Astrocyte (in vitro differentiated cells and primary cell): ENCODE measurements at regions not wholly inside any gene's neighbourhood (a gene's known extent, or its start where the extent isn't known, plus 50 kb on each side); places are given as distances from the start of the nearest gene placed in this dataset.
A peak's percentile ranks its signal among the peaks of the same experiment; 100 is the strongest.

Experiments used
- DNase-seq: peaks from one replicate; pipeline ENCODE4 v3.0.0-alpha.2; 2010; ENCODE audit warnings: low read depth
- FAIRE-seq: peaks from 2 replicates; lab custom pipeline; 2011; peaks lifted over from hg19 to GRCh38; lab: Jason Lieb, UNC
- H2AFZ ChIP-seq: 2 replicates; pipeline ENCODE4 v1.6.0; 2012; ENCODE audit warnings: low read depth, low read length, inconsistent platforms
- H3K27ac ChIP-seq: 2 replicates; pipeline ENCODE4 v1.5.1; 2011; ENCODE audit warnings: low read depth, low read length, inconsistent platforms
- H3K27me3 ChIP-seq: 2 replicates; pipeline ENCODE4 v1.6.0; 2011; ENCODE audit warnings: low read length, inconsistent platforms; ENCODE audit not compliant: insufficient read depth
- H3K36me3 ChIP-seq: 2 replicates; pipeline ENCODE4 v1.5.1; 2011; ENCODE audit warnings: low read length, inconsistent platforms; ENCODE audit not compliant: insufficient read depth
- H3K4me1 ChIP-seq: 2 replicates; pipeline ENCODE4 v1.5.1; 2011; ENCODE audit warnings: low read length, inconsistent platforms; ENCODE audit not compliant: insufficient read depth
- H3K4me2 ChIP-seq: 2 replicates; pipeline ENCODE4 v1.6.0; 2012; ENCODE audit warnings: low read length, inconsistent platforms
- H3K4me3 ChIP-seq: 2 replicates; pipeline ENCODE4 v1.5.1; 2011; ENCODE audit warnings: low read depth, mild to moderate bottlenecking, low read length, inconsistent platforms; ENCODE audit not compliant: insufficient read depth
- H3K79me2 ChIP-seq: 2 replicates; pipeline ENCODE4 v1.6.0; 2012; ENCODE audit warnings: mild to moderate bottlenecking, low read length, inconsistent platforms; ENCODE audit not compliant: insufficient read depth
- H3K9ac ChIP-seq: 2 replicates; pipeline ENCODE4 v1.6.0; 2012; ENCODE audit warnings: mild to moderate bottlenecking, low read length, inconsistent platforms
- H3K9me3 ChIP-seq: 2 replicates; pipeline ENCODE4 v1.5.1; 2012; ENCODE audit warnings: low read depth, mild to moderate bottlenecking, low read length, inconsistent platforms; ENCODE audit not compliant: insufficient read depth
- H4K20me1 ChIP-seq: 2 replicates; pipeline ENCODE4 v1.6.0; 2012; ENCODE audit warnings: low read length, inconsistent platforms; ENCODE audit not compliant: insufficient read depth
- H3K27ac Mint-ChIP-seq: one replicate; pipeline ENCODE4 v1.8.0; 2021; ENCODE audit warnings: mild to moderate bottlenecking, mixed read lengths; ENCODE audit not compliant: unreplicated experiment
- H3K27me3 Mint-ChIP-seq: one replicate; pipeline ENCODE4 v1.8.0; 2021; ENCODE audit warnings: low read depth, mixed read lengths; ENCODE audit not compliant: unreplicated experiment
- H3K36me3 Mint-ChIP-seq: one replicate; pipeline ENCODE4 v1.8.0; 2021; ENCODE audit warnings: low read depth, mixed read lengths; ENCODE audit not compliant: unreplicated experiment
- H3K4me1 Mint-ChIP-seq: one replicate; pipeline ENCODE4 v1.8.0; 2021; ENCODE audit warnings: low read depth, mixed read lengths; ENCODE audit not compliant: unreplicated experiment
- H3K4me3 Mint-ChIP-seq: one replicate; pipeline ENCODE4 v1.8.0; 2021; ENCODE audit warnings: mild to moderate bottlenecking, moderate library complexity, mixed read lengths; ENCODE audit not compliant: unreplicated experiment
- H3K9me3 Mint-ChIP-seq: one replicate; pipeline ENCODE4 v1.8.0; 2021; ENCODE audit warnings: mild to moderate bottlenecking, mixed read lengths; ENCODE audit not compliant: unreplicated experiment
- EZH2 ChIP-seq: IDR thresholded peaks from 2 replicates; pipeline ENCODE4 v1.6.1; 2012; ENCODE audit warnings: mild to moderate bottlenecking, low read length, inconsistent platforms; ENCODE audit not compliant: insufficient read depth
- TF ChIP-seq, protein P1 (sequence below): IDR thresholded peaks from 2 replicates; pipeline ENCODE4 v1.5.1; 2011; ENCODE audit warnings: low read depth, mild to moderate bottlenecking, inconsistent platforms, low read length, moderate library complexity; ENCODE audit not compliant: insufficient read depth

DNA sequence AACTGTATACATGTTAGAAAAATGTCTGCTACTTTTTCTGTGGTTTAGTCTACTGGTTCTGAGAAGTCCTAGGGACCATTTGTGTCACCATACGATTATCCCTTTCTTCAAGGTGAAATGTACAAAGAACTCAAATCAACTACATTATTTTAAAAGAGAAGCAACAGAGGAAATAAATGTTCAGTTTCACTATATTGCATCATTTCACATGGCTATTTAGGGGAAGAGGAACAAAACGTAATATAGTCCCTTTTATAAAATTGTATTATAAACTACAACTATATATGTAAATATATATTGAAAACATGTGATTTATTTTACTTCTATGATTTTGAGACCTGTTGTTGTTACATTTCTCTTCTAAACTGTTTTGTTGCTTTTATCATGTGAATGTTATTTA lies 1308.0 kb downstream of the EPHA7 start:
- Mint-ChIP-seq H3K4me1 (no peaks in the 10 kb centered on the region), H3K4me3 (no peak overlapping the region), H3K27me3 (no peaks in the 10 kb centered on the region), H3K36me3 (no peaks in the 10 kb centered on the region), H3K27ac (no peak overlapping the region), H3K9me3 (no peaks in the 10 kb centered on the region)
- TF ChIP-seq, protein P1, sequence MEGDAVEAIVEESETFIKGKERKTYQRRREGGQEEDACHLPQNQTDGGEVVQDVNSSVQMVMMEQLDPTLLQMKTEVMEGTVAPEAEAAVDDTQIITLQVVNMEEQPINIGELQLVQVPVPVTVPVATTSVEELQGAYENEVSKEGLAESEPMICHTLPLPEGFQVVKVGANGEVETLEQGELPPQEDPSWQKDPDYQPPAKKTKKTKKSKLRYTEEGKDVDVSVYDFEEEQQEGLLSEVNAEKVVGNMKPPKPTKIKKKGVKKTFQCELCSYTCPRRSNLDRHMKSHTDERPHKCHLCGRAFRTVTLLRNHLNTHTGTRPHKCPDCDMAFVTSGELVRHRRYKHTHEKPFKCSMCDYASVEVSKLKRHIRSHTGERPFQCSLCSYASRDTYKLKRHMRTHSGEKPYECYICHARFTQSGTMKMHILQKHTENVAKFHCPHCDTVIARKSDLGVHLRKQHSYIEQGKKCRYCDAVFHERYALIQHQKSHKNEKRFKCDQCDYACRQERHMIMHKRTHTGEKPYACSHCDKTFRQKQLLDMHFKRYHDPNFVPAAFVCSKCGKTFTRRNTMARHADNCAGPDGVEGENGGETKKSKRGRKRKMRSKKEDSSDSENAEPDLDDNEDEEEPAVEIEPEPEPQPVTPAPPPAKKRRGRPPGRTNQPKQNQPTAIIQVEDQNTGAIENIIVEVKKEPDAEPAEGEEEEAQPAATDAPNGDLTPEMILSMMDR, result no peak
- TF ChIP-seq EZH2, result no peak
- FAIRE-seq (no peak), DNase-seq (no peak)
- Histone ChIP-seq H2AFZ (no peak overlapping the region), H3K79me2 (no peaks in the 10 kb centered on the region), H3K36me3 (no peaks in the 10 kb centered on the region), H3K9me3 (no peaks in the 10 kb centered on the region), H3K27me3 (no peaks in the 10 kb centered on the region), H3K27ac (no peak overlapping the region), H3K4me1 (no peaks in the 10 kb centered on the region), H3K9ac (no peak overlapping the region), H3K4me2 (no peak overlapping the region), H4K20me1 (no peaks in the 10 kb centered on the region), H3K4me3 (no peak overlapping the region)

DNA sequence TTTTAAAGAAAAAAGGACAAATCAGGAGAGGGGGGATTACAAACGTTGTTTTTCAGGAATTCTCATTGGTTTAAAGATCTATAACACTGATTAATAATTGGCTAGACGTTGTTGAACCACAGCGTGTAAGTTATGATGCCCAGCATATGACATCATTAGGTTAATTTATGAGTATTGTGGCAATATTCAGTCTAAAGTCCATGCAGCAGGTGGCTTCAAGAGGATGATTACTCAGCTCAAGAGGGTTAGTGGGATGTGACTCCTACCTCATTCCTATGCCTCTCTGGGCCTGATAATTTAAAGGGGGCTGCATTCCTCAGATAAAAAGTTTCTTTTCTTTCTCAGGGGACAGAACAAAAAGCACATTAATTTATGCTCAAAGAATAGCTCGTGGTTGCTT lies 1309.0 kb downstream of the EPHA7 start:
- H3K27me3 ChIP-seq, result no peaks in the 10 kb centered on the region
- H3K27ac ChIP-seq, result no peak overlapping the region
- DNase-seq (peak; percentile 4), FAIRE-seq (no peak)
- Mint-ChIP-seq H3K4me3 (no peak overlapping the region), H3K4me1 (no peaks in the 10 kb centered on the region), H3K27ac (no peak overlapping the region), H3K36me3 (no peaks in the 10 kb centered on the region), H3K9me3 (no peaks in the 10 kb centered on the region), H3K27me3 (no peaks in the 10 kb centered on the region)
- no peaks in the 10 kb centered on the region for H4K20me1 ChIP-seq
- no peaks in the 10 kb centered on the region for H3K36me3 ChIP-seq
- H3K9me3 ChIP-seq, result no peaks in the 10 kb centered on the region
- H2AFZ ChIP-seq, result no peak overlapping the region
- no peak overlapping the region for H3K4me3 ChIP-seq
- no peak overlapping the region for H3K4me2 ChIP-seq
- H3K9ac ChIP-seq, result no peak overlapping the region
- no peaks in the 10 kb centered on the region for H3K79me2 ChIP-seq
- H3K4me1 ChIP-seq, result no peaks in the 10 kb centered on the region
- TF ChIP-seq EZH2, result no peak
- TF ChIP-seq, protein P1, result no peak

DNA sequence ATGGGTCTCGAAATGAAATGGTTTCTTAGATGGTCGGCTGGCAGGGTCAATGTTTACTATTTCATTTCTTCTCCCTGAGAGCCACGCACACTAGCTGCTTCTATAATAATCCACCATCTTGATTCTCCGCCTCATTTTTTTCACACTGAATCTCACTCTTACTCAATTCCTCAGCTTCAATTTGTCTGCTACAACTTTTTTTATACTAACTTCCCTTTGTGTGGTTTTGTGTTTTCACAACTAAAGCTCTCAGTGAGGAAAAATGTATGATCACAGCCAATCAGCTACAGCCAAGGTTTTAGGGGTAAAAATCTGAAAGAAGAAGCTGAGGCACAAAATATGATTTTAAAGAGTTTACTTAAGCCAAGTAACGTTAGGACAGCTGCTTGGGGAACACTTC lies 1309.4 kb downstream of the EPHA7 start:
- Mint-ChIP-seq H3K27ac (no peak overlapping the region), H3K4me1 (no peaks in the 10 kb centered on the region), H3K27me3 (no peaks in the 10 kb centered on the region), H3K9me3 (no peaks in the 10 kb centered on the region), H3K36me3 (no peaks in the 10 kb centered on the region), H3K4me3 (no peak overlapping the region)
- Histone ChIP-seq H4K20me1 (no peaks in the 10 kb centered on the region), H2AFZ (no peak overlapping the region), H3K4me2 (no peak overlapping the region), H3K4me1 (no peaks in the 10 kb centered on the region), H3K36me3 (no peaks in the 10 kb centered on the region), H3K4me3 (no peak overlapping the region), H3K79me2 (no peaks in the 10 kb centered on the region), H3K27ac (no peak overlapping the region), H3K9ac (no peak overlapping the region), H3K27me3 (no peaks in the 10 kb centered on the region), H3K9me3 (no peaks in the 10 kb centered on the region)
- FAIRE-seq (no peak), DNase-seq (no peak)
- TF ChIP-seq, protein P1, result no peak
- no peak for TF ChIP-seq EZH2
